Psoas muscle (tissue), 7 donors: ENCODE measurements at regions not wholly inside any gene's neighbourhood (a gene's known extent, or its start where the extent isn't known, plus 50 kb on each side); places are given as distances from the start of the nearest gene placed in this dataset.
"Not testable (repeated sequence)": the region's sequence is repeated elsewhere in the genome, so short reads cannot be mapped to it uniquely, and the experiment has no call there.

Experiments used
- ATAC-seq, 4 donors: fragments of 200-7000 bp; cut with Tn5 transposase; one replicate each; pipeline ENCODE4 v1.9.1; 2020; ENCODE audit warnings: moderate library complexity in 3 of 4, mild to moderate bottlenecking in 2 of 4
- DNase-seq, 2 donors: peaks; one replicate each; pipeline ENCODE4 v3.0.0-alpha.2; 2020
- H3K27ac ChIP-seq: fragments of 200-600 bp; one replicate; pipeline ENCODE4 v1.8.0; 2022
- H3K27me3 ChIP-seq, 3 donors: fragments of 200-600 bp in 1 of 3; one replicate each; pipeline versions ENCODE4 v1.6.1 to v1.8.0; 2013 to 2022; ENCODE audit warnings: low read length in 2 of 3, mild to moderate bottlenecking in 2 of 3, moderate library complexity in 1 of 3; ENCODE audit not compliant: insufficient read depth in 3 of 3
- H3K36me3 ChIP-seq, 2 donors: fragments of 200-600 bp in 1 of 2; one replicate each; pipeline versions ENCODE4 v1.6.1 to v1.8.0; 2013 to 2022; ENCODE audit warnings: low read depth in 1 of 2, mild to moderate bottlenecking in 1 of 2, moderate library complexity in 1 of 2; ENCODE audit not compliant: insufficient read depth in 1 of 2
- H3K4me1 ChIP-seq: fragments of 200-600 bp; one replicate; pipeline ENCODE4 v1.8.0; 2022
- H3K4me3 ChIP-seq: fragments of 200-600 bp; one replicate; pipeline ENCODE4 v1.8.0; 2022; ENCODE audit warnings: mild to moderate bottlenecking
- H3K9me3 ChIP-seq: fragments of 200-600 bp; one replicate; pipeline ENCODE4 v1.8.0; 2022
- CTCF ChIP-seq: fragments of 200-600 bp; IDR thresholded peaks from one replicate; pipeline ENCODE4 v1.8.0; 2022; ENCODE audit warnings: antibody characterized with exemption
- WGBS, 3 donors: extraction: QIAGEN DNeasy Blood & Tissue Kit; methylation state at CpG; one replicate each; pipeline versions ENCODE4 v1.1.6 to v1.1.7; 2013; 5-methylcytosine and 5-hydroxymethylcytosine counted together
- intact Hi-C, 2 donors: fragments of 100-400 bp; cut with DNase I; formaldehyde crosslinking; loops; one replicate each; pipeline versions ENCODE4 v1.11.0 to v1.14.2; 2022
- donor health status: healthy with polysubstance abuse.
- donor health status: DM: no; HTN: no; CAD: no; lungs with moderate emphysema.
- donor health status: Bipolar disorder and iron deficiency.
- donor health status: healthy.
- donor health status: DM: yes; HTN: yes; CAD: no.
- donor health status: DM: no; HTN: no; CAD: no.
- donor health status: DM: yes; HTN: yes; CAD: no.

- WGBS, 3 donors: 70 to 85% (median 78%) methylated on average over 3 of the region's 3 CpGs
- Histone ChIP-seq H3K4me3 (no peak overlapping the region), H3K27me3 (no peaks in the 10 kb centered on the region), H3K27ac (no peak overlapping the region), H3K36me3 (no peaks in the 10 kb centered on the region), H3K4me1 (no peaks in the 10 kb centered on the region), H3K9me3 (no peaks in the 10 kb centered on the region)
- no peak for TF ChIP-seq CTCF
- ATAC-seq: no peak
- DNase-seq: no peak
- intact Hi-C loops: no loop called here
Observed at GRCh38 chr2:65915273-65915672, 482.9 kb upstream of the SPRED2 start.

DNA sequence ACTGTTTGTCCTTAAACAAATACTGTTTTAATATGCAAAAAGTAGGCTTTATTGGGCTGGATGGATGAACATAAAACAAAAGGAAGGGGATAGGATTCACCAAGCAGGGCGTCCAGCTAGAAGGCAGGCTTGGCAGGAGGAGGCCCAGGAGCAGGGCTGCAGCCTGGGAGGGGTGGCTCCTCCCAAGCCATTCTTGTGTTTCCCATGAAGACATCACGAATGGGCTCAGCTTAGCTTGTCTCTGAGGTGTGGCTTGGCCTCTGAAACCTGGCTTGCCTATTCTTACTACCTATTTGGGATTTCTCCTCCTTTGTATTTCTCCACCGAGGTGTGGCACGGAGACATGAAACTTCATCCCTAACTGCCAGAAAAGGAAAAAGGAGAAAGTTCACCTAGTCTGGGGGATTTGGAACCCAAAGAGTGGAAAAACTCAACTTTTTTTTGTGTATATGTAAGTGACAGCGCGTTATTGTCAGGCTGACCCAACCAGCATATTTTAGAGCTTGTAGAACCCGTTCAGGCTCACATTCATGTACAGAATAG, 481.9 kb upstream of the SPRED2 start:
- H3K27me3 ChIP-seq: no peaks in the 10 kb centered on the region
- no peak overlapping the region for H3K4me3 ChIP-seq
- H3K27ac ChIP-seq: no peak overlapping the region
- TF ChIP-seq CTCF: no peak
- H3K9me3 ChIP-seq: no peaks in the 10 kb centered on the region
- no peaks in the 10 kb centered on the region for H3K4me1 ChIP-seq
- 84 to 87% (median 86%) methylated on average over 7 of the region's 7 CpGs for WGBS, 3 donors
- no peaks in the 10 kb centered on the region for H3K36me3 ChIP-seq
- DNase-seq: no peak
- no peak for ATAC-seq
- intact Hi-C loops: no loop called here

DNA sequence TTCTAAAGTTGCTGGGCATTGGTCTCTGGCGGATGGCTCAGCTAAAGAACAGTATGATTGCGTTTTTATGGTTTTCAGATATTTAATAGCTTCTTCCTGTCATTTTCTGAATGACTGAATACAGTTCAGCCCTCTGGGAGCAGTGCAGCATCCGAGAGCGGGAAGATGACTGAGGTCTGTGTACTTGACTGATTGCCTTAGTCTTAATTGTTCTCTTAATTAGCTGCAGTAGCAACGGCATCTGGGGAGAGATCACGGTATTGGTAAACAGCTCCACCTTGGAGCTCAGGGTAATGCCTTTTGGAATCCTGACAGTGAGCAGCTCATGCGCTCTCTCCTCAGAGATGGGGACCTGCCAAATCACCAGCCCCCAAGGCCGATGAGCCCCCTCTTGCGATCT, 481.4 kb upstream of the SPRED2 start:
- Histone ChIP-seq H3K9me3 (no peaks in the 10 kb centered on the region), H3K36me3 (no peaks in the 10 kb centered on the region), H3K4me1 (no peaks in the 10 kb centered on the region), H3K27ac (no peak overlapping the region), H3K27me3 (no peaks in the 10 kb centered on the region), H3K4me3 (no peak overlapping the region)
- ATAC-seq (no peak), DNase-seq (no peak)
- intact Hi-C loops: no loop called here
- 63 to 66% (median 64%) methylated on average over 9 of the region's 9 CpGs for WGBS, 3 donors
- no peak for TF ChIP-seq CTCF

GRCh38 chr2:65901756-65902155, 469.4 kb upstream of the SPRED2 start:
- H3K27me3 ChIP-seq: peaks cover 0 to 2% (median 0%) of the 10 kb centered on the region in 3 donors
- intact Hi-C loops: no loop called here
- peaks cover 3% of the 10 kb centered on the region for H3K9me3 ChIP-seq
- 51 to 67% (median 58%) methylated on average over 1 of the region's 1 CpG for WGBS, 3 donors
- TF ChIP-seq CTCF: no peak
- DNase-seq (no peak), ATAC-seq (no peak)
- H3K4me1 ChIP-seq: no peaks in the 10 kb centered on the region
- H3K27ac ChIP-seq: no peak overlapping the region
- no peaks in the 10 kb centered on the region for H3K36me3 ChIP-seq
- no peak overlapping the region for H3K4me3 ChIP-seq

GRCh38 chr2:65896446-65896845, 464.0 kb upstream of the SPRED2 start:
- intact Hi-C loops: no loop called here
- no peak overlapping the region for H3K27ac ChIP-seq
- 88 to 93% (median 90%) methylated on average over 4 of the region's 4 CpGs for whole genome bisulfite sequencing, 3 donors
- no peak for ATAC-seq
- H3K4me3 ChIP-seq: no peak overlapping the region
- H3K9me3 ChIP-seq: no peaks in the 10 kb centered on the region
- H3K4me1 ChIP-seq: no peaks in the 10 kb centered on the region
- no peak for TF ChIP-seq CTCF
- H3K36me3 ChIP-seq: no peaks in the 10 kb centered on the region
- no peak for DNase-seq
- H3K27me3 ChIP-seq: no peaks in the 10 kb centered on the region

DNA sequence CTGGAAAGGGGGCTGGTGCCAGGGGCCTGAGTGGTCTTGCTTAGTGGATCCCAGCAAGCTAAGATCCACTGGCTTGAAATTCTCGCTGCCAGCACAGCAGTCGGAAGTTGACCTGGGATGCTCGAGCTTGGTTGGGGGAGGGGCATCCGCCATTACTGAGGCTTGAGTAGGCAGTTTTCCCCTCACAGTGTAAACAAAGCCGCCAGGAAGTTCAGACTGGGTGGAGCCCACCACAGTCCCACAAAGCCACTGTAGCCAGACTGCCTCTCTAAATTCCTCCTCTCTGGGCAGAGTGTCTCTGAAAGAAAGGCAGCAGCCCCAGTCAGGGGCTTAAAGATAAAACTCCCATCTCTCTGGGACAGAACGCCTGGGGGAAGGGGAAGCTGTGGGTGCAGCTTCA, 457.7 kb upstream of the SPRED2 start:
- H3K4me1 ChIP-seq, H3K9me3 ChIP-seq, H3K27ac ChIP-seq, ATAC-seq, H3K4me3 ChIP-seq, DNase-seq, H3K36me3 ChIP-seq, intact Hi-C loops, H3K27me3 ChIP-seq: not testable (repeated sequence)
- 67 to 80% (median 67%) methylated on average over 6 of the region's 6 CpGs for WGBS, 3 donors
